Panc1 (cell line): ENCODE measurements at regions not wholly inside any gene's neighbourhood (a gene's known extent, or its start where the extent isn't known, plus 50 kb on each side); places are given as distances from the start of the nearest gene placed in this dataset.

ENCODE experiments used
- ATAC-seq: fragments of 200-7000 bp; cut with Tn5 transposase; 2 replicates; pipeline ENCODE4 v1.9.1; 2020; ENCODE audit warnings: mild to moderate bottlenecking, moderate library complexity
- BruUV-seq: library from RNA; stranded (reverse); fragments of 400-500 nt; replicated peaks from 2 replicates; lab custom pipeline; 2021; lab: Mats Ljungman, UMichigan
- CTCF ChIA-PET: fragments of 300-600 bp; sonication (Branson Sonifier 250); formaldehyde crosslinking; loops from one replicate; lab custom pipeline; 2022; ENCODE audit warnings: antibody characterized with exemption; lab: Charles Lee
- POLR2A ChIA-PET: fragments of 300-600 bp; sonication (Branson Sonifier 250); formaldehyde crosslinking; loops from one replicate; lab custom pipeline; 2022; ENCODE audit warnings: antibody characterized with exemption; lab: Charles Lee
- DNase-seq: peaks from one replicate; pipeline ENCODE4 v3.0.0-alpha.2; 2010; ENCODE audit warnings: low read depth, low spot score
- H3K27ac ChIP-seq: 2 replicates; pipeline ENCODE4 v1.5.1; 2011; ENCODE audit warnings: mild to moderate bottlenecking, low read length, inconsistent platforms
- H3K27me3 ChIP-seq: fragments of 200-500 bp; sonication (Bioruptor generic); 2 replicates; pipeline ENCODE4 v1.6.0; 2014; ENCODE audit warnings: low read length, inconsistent platforms; ENCODE audit not compliant: control insufficient read depth, insufficient read depth
- H3K36me3 ChIP-seq: fragments of 200-500 bp; sonication (Bioruptor generic); 2 replicates; pipeline ENCODE4 v1.5.1; 2014; ENCODE audit warnings: inconsistent platforms, mild to moderate bottlenecking, low read length, moderate library complexity; ENCODE audit not compliant: control insufficient read depth, insufficient read depth
- H3K4me1 ChIP-seq: 2 replicates; pipeline ENCODE4 v1.5.1; 2011; ENCODE audit warnings: inconsistent platforms, mild to moderate bottlenecking, low read length, moderate library complexity; ENCODE audit not compliant: control insufficient read depth, insufficient read depth
- H3K4me3 ChIP-seq, 2 experiments: 2 replicates each; pipeline ENCODE4 v1.5.1; 2011 to 2012; ENCODE audit warnings: low read depth in 2 of 2, low read length in 2 of 2, mild to moderate bottlenecking in 2 of 2, inconsistent platforms in 1 of 2, moderate library complexity in 1 of 2
- H3K9me3 ChIP-seq: fragments of 200-500 bp; sonication (Bioruptor generic); 2 replicates; pipeline ENCODE4 v1.5.1; 2014; ENCODE audit warnings: low read depth, mild to moderate bottlenecking, inconsistent platforms, low read length, moderate library complexity; ENCODE audit not compliant: control insufficient read depth, insufficient read depth
- POLR2AphosphoS5 ChIP-seq: IDR thresholded peaks from 2 replicates; pipeline ENCODE4 v1.6.1; 2012; ENCODE audit warnings: mild to moderate bottlenecking, low read depth, low read length, moderate library complexity
- SIN3A ChIP-seq: IDR thresholded peaks from 2 replicates; pipeline ENCODE4 v1.6.1; 2012; ENCODE audit warnings: low read depth, mild to moderate bottlenecking, low read length, moderate library complexity, borderline replicate concordance; ENCODE audit not compliant: insufficient read depth
- TCF7L2 ChIP-seq: IDR thresholded peaks from 2 replicates; pipeline ENCODE4 v1.6.1; 2011; ENCODE audit warnings: mild to moderate bottlenecking, low read depth, low read length, inconsistent platforms
- in situ Hi-C: cut with HindIII; loops from 2 replicates; pipeline ENCODE4 v1.10.0; 2016; ENCODE audit warnings: low sequenced_read_pairs, low pct_unique_long_range_greater_than_20kb
- intact Hi-C: fragments of 100-400 bp; cut with micrococcal nuclease; formaldehyde crosslinking; loops from one replicate; pipeline ENCODE4 v1.10.0; 2022; ENCODE audit not compliant: unreplicated experiment
- TF ChIP-seq, protein P1 (sequence below): fragments of 450-650 bp; IDR thresholded peaks from 2 replicates; pipeline ENCODE4 v1.5.1; 2017; ENCODE audit warnings: mild to moderate bottlenecking
- TF ChIP-seq, protein P2 (sequence below), 2 experiments: IDR thresholded peaks; 2 replicates each; pipeline ENCODE4 v1.6.1; 2011 to 2012; ENCODE audit warnings: low read depth in 2 of 2, control low read depth in 1 of 2, low read length in 1 of 2, mild to moderate bottlenecking in 1 of 2, moderate library complexity in 1 of 2; ENCODE audit not compliant: insufficient read depth in 1 of 2

DNA sequence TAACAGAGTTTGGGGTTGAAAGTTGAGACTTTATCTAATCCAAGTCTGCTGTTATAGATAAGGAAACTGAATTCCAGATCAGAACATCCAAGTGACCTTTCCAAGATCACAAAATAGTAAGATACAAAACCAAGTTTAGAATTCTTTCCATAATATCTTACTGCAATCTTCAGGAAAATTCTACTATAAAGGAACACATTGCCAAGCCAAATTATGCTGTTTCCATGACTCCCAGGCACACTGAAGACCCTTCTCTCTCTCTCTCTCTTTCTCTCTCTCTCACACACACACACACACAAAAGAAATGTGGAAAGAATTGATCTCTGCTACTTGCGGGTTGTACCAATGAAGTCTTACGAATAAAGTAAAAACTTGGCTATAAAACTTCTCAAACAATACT lies 398.4 kb downstream of the METTL4 start:
- H3K27ac ChIP-seq = no peak overlapping the region
- ChIA-PET CTCF (no interaction called here), POLR2A (no interaction called here)
- H3K27me3 ChIP-seq = no peaks in the 10 kb centered on the region
- in situ Hi-C loops = no loop called here
- no peaks in the 10 kb centered on the region for H3K4me1 ChIP-seq
- intact Hi-C loops = no loop called here
- no peak overlapping the region for H3K4me3 ChIP-seq
- ATAC-seq (no peak), DNase-seq (no peak)
- TF ChIP-seq SIN3A = no peak
- TF ChIP-seq POLR2AphosphoS5 = no peak
- TF ChIP-seq TCF7L2 = no peak
- TF ChIP-seq, protein P1, sequence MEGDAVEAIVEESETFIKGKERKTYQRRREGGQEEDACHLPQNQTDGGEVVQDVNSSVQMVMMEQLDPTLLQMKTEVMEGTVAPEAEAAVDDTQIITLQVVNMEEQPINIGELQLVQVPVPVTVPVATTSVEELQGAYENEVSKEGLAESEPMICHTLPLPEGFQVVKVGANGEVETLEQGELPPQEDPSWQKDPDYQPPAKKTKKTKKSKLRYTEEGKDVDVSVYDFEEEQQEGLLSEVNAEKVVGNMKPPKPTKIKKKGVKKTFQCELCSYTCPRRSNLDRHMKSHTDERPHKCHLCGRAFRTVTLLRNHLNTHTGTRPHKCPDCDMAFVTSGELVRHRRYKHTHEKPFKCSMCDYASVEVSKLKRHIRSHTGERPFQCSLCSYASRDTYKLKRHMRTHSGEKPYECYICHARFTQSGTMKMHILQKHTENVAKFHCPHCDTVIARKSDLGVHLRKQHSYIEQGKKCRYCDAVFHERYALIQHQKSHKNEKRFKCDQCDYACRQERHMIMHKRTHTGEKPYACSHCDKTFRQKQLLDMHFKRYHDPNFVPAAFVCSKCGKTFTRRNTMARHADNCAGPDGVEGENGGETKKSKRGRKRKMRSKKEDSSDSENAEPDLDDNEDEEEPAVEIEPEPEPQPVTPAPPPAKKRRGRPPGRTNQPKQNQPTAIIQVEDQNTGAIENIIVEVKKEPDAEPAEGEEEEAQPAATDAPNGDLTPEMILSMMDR = no peak
- TF ChIP-seq, protein P2, sequence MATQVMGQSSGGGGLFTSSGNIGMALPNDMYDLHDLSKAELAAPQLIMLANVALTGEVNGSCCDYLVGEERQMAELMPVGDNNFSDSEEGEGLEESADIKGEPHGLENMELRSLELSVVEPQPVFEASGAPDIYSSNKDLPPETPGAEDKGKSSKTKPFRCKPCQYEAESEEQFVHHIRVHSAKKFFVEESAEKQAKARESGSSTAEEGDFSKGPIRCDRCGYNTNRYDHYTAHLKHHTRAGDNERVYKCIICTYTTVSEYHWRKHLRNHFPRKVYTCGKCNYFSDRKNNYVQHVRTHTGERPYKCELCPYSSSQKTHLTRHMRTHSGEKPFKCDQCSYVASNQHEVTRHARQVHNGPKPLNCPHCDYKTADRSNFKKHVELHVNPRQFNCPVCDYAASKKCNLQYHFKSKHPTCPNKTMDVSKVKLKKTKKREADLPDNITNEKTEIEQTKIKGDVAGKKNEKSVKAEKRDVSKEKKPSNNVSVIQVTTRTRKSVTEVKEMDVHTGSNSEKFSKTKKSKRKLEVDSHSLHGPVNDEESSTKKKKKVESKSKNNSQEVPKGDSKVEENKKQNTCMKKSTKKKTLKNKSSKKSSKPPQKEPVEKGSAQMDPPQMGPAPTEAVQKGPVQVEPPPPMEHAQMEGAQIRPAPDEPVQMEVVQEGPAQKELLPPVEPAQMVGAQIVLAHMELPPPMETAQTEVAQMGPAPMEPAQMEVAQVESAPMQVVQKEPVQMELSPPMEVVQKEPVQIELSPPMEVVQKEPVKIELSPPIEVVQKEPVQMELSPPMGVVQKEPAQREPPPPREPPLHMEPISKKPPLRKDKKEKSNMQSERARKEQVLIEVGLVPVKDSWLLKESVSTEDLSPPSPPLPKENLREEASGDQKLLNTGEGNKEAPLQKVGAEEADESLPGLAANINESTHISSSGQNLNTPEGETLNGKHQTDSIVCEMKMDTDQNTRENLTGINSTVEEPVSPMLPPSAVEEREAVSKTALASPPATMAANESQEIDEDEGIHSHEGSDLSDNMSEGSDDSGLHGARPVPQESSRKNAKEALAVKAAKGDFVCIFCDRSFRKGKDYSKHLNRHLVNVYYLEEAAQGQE (IDR thresholded peaks at IDR 0.05; ENCODE audit: insufficient read depth in 1 of 2, low read depth in 2 of 2, low read length in 1 of 2) = no peak
- no peaks in the 10 kb centered on the region for H3K36me3 ChIP-seq
- no TSS peak for BruUV-seq
- H3K9me3 ChIP-seq = no peaks in the 10 kb centered on the region

DNA sequence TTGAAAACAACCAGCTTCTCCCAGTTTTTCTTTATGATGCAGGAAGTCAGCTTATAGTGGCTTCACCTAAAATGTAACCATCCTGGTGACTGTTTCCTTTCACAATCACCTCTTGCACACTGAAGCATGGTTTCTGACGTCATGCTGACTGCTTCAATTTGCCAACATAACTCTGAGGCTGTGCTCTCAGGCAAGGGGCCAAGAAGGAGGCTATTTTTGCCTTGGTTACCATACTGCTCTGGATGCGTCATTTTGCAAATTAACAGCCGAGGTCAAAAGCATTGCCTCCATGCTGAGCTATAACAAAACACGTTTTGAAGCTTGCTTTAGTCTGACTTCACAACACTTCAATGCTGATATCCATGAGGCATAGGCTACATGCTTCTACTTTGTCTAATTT lies 397.8 kb downstream of the METTL4 start:
- intact Hi-C loops = no loop called here
- Histone ChIP-seq H3K27me3 (no peaks in the 10 kb centered on the region), H3K4me3 (no peak overlapping the region), H3K9me3 (no peaks in the 10 kb centered on the region), H3K36me3 (no peaks in the 10 kb centered on the region), H3K27ac (no peak overlapping the region), H3K4me1 (no peaks in the 10 kb centered on the region)
- no peak for DNase-seq
- ChIA-PET POLR2A (no interaction called here), CTCF (no interaction called here)
- BruUV-seq = no TSS peak
- in situ Hi-C loops = no loop called here
- ATAC-seq = no peak
- TF ChIP-seq, protein P2 (IDR thresholded peaks at IDR 0.05; ENCODE audit: insufficient read depth in 1 of 2, low read depth in 2 of 2, low read length in 1 of 2) = no peak
- TF ChIP-seq SIN3A (no peak), POLR2AphosphoS5 (no peak), TCF7L2 (no peak)
- TF ChIP-seq, protein P1 = no peak
